Common myeloid progenitor, CD34-positive (primary cell): ENCODE measurements at regions not wholly inside any gene's neighbourhood (a gene's known extent, or its start where the extent isn't known, plus 50 kb on each side); places are given as distances from the start of the nearest gene placed in this dataset.

Source experiments
- CTCF ChIA-PET: fragments of 350-600 bp; sonication (Branson Sonifier 250); formaldehyde crosslinking; loops from one replicate; lab custom pipeline; 2021; ENCODE audit warnings: antibody characterized with exemption; lab: Charles Lee
- POLR2A ChIA-PET: fragments of 350-600 bp; sonication (Branson Sonifier 250); formaldehyde crosslinking; loops from one replicate; lab custom pipeline; 2021; ENCODE audit warnings: antibody characterized with exemption; lab: Charles Lee
- DNase-seq, 3 donors: peaks; one replicate each; pipeline versions ENCODE4 v3.0.0 to v3.0.0-alpha.2; 2013
- H3K27ac ChIP-seq, 2 experiments: 1 replicate in 1 of 2; 2 replicates in 1 of 2; pipeline ENCODE4 v1.7.0; 2013; ENCODE audit warnings: inconsistent platforms in 2 of 2, low read length in 2 of 2, mild to moderate bottlenecking in 2 of 2, low read depth in 1 of 2, moderate library complexity in 1 of 2; ENCODE audit not compliant: severe bottlenecking in 2 of 2, insufficient read depth in 1 of 2, poor library complexity in 1 of 2
- H3K27me3 ChIP-seq, 5 experiments: replicated peaks in 2 of 5; 1 replicate in 3 of 5; 2 replicates in 2 of 5; pipeline versions ENCODE4 v1.6.1 to v1.7.0; 2013; ENCODE audit warnings: low read length in 4 of 5, mild to moderate bottlenecking in 2 of 5, moderate library complexity in 2 of 5, inconsistent platforms in 1 of 5; ENCODE audit not compliant: insufficient read depth in 5 of 5, control insufficient read depth in 4 of 5
- H3K36me3 ChIP-seq, 4 experiments: 1 replicate in 2 of 4; 2 replicates in 2 of 4; pipeline versions ENCODE4 v1.6.1 to v1.7.0; 2013; ENCODE audit warnings: low read length in 3 of 4, control low read depth in 1 of 4, mild to moderate bottlenecking in 1 of 4; ENCODE audit not compliant: control insufficient read depth in 4 of 4, insufficient read depth in 4 of 4
- H3K4me1 ChIP-seq, 4 experiments: 1 replicate in 3 of 4; 2 replicates in 1 of 4; pipeline versions ENCODE4 v1.6.1 to v1.7.1; 2013; ENCODE audit warnings: low read length in 3 of 4, mild to moderate bottlenecking in 3 of 4, control low read depth in 1 of 4, inconsistent platforms in 1 of 4, moderate library complexity in 1 of 4; ENCODE audit not compliant: control insufficient read depth in 4 of 4, insufficient read depth in 4 of 4; ENCODE audit errors: control extremely low read depth in 1 of 4
- H3K4me3 ChIP-seq, 7 experiments: 1 replicate in 4 of 7; 2 replicates in 3 of 7; pipeline versions ENCODE4 v1.5.1 to v1.7.0; 2013; ENCODE audit warnings: mild to moderate bottlenecking in 7 of 7, low read length in 6 of 7, moderate library complexity in 6 of 7, inconsistent platforms in 2 of 7, low read depth in 2 of 7, control low read depth in 1 of 7; ENCODE audit not compliant: insufficient read depth in 4 of 7, control insufficient read depth in 1 of 7; ENCODE audit errors: extremely low read depth in 1 of 7
- H3K9me3 ChIP-seq, 5 experiments: 1 replicate in 4 of 5; 2 replicates in 1 of 5; pipeline versions ENCODE4 v1.6.1 to v1.7.1; 2013; ENCODE audit warnings: low read length in 4 of 5, mild to moderate bottlenecking in 2 of 5, inconsistent platforms in 1 of 5, low read depth in 1 of 5, moderate library complexity in 1 of 5; ENCODE audit not compliant: control insufficient read depth in 4 of 5, insufficient read depth in 2 of 5; ENCODE audit errors: control extremely low read depth in 1 of 5
- WGBS: methylation state at CpG from one replicate; pipeline ENCODE4 v1.1.5; 2013; ENCODE audit not compliant: insufficient coverage; 5-methylcytosine and 5-hydroxymethylcytosine counted together

GRCh38 chr6:168960551-168961263 lies 292.9 kb downstream of the THBS2 start:
- WGBS: 63% methylated on average over 7 of the region's 11 CpGs
- no peak overlapping the region for H3K27ac ChIP-seq
- no peaks in the 10 kb centered on the region for H3K36me3 ChIP-seq
- H3K9me3 ChIP-seq: peaks cover 0 to 4% (median 0%) of the 10 kb centered on the region in 5 experiments
- CTCF ChIA-PET: interaction anchor here (1.8 kb wide), 1 partner anchor 17 kb away, joined by 3 read pairs; no protein-coding TSS in a partner anchor
- DNase-seq: no peak
- POLR2A ChIA-PET: no interaction called here
- no peak overlapping the region for H3K4me3 ChIP-seq
- no peaks in the 10 kb centered on the region for H3K4me1 ChIP-seq
- H3K27me3 ChIP-seq: peaks cover 0 to 3% (median 0%) of the 10 kb centered on the region in 5 experiments

DNA sequence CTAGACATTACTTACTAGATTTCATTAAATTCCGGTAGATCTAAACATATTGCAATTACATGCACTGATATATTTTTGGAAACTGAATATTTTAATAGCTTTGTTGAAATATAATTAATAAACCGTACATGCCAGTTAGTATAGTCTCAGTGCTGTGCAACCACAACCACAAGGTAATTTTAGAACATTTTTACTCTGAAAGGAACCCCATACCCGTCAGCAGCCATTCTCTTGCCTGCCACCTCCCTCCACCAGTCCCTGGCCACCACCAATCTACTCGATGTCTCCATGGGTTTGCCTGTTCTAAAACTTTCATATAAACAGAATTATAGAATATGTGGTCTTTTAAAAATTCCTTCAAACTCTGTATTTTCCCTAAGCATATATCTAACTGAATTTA lies 293.9 kb downstream of the THBS2 start:
- ChIA-PET POLR2A (no interaction called here), CTCF (interaction anchor here (0.7 to 1.8 kb wide), 2 partner anchors 16 to 738 kb away, joined by 3 read pairs; no protein-coding TSS in a partner anchor)
- DNase-seq: no peak
- no peak overlapping the region for H3K4me3 ChIP-seq
- no peaks in the 10 kb centered on the region for H3K36me3 ChIP-seq
- no CpG with 5 or more reads among the region's 4 CpGs for WGBS
- peaks cover 0 to 3% (median 0%) of the 10 kb centered on the region in 5 experiments for H3K27me3 ChIP-seq
- no peak overlapping the region for H3K27ac ChIP-seq
- no peaks in the 10 kb centered on the region for H3K4me1 ChIP-seq
- peaks cover 0 to under 1% (median 0%) of the 10 kb centered on the region in 5 experiments for H3K9me3 ChIP-seq

DNA sequence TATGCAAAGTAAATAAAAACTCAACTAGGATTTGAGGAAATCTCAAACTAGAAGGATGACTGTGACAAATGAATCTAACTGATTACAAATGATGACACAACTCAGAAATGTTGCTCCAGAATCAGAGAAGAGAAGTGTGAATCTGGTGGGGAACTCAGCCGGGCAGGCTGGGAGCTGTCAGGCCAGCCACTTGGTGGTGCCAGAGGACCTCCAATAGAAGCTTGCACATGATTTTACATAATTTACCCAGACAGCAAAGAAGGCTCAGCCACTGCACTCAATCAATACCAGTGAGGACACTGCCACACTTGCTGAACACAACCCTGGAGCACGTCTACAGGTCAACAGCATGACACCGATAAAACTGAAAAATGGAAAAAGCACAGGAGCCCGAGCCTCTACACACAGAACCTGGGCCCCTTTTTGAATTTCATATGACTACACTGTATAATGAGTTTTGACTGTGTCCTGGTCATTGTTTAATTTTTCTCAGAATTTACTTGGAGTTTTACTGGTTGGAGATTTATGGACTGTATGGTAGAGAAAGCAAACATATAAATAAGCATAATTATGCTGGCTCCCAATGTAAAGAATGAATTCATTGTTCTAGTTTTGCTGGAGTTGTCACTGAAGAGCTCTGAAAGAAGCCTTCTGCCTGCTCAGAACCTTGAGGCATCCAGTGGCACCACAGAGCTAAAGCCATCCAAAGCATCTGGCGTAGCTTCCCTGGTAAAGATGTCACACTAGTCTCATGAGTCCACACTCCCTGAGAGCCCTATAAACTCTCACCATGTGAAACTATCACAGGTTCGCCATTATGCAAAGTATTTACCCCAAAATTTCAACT lies 296.5 kb downstream of the THBS2 start:
- Histone ChIP-seq H3K36me3 (no peaks in the 10 kb centered on the region), H3K9me3 (no peaks in the 10 kb centered on the region), H3K4me3 (no peak overlapping the region), H3K27ac (no peak overlapping the region), H3K4me1 (no peaks in the 10 kb centered on the region), H3K27me3 (peaks cover 0 to 3% (median 0%) of the 10 kb centered on the region in 5 experiments)
- 72% methylated on average over 3 of the region's 6 CpGs for WGBS
- POLR2A ChIA-PET: no interaction called here
- DNase-seq: peak; percentile 50 to 73 (median 69)
- CTCF ChIA-PET: interaction anchor here (1.0 to 2.4 kb wide), 9 partner anchors 9 to 1573 kb away, joined by 3 to 10 read pairs (median 5); no protein-coding TSS in a partner anchor

DNA sequence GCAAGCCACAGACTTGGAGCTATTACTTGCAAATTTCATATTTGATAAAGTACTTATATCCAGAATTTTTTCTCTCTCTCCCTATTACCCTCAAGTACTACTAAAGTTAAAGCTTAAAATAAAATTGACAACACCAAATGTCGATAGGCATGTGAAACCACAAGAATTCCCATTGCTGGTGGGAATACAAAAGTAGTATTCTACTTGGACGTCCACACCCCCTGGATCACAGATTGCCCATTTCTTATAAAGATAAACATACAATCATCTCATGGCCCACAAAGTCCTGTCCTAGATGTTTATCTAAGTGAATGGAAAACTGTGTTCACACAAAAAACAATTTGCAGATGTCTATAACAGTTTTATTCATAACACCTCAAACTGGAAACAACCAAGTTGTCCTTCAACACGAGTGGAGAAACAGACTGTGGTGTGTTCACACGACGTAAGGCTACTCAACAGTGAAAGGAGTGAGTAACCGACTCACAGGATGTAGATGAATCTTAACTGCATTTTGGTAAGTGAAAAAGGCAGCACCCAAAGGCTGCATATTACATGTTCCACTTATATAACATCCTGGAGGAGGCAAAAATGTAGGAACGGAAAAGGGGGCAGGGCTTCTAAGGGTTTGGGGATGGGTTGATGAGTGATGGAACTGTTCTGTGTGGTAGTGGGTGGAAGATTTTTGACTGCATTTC lies 297.4 kb downstream of the THBS2 start:
- ChIA-PET CTCF (interaction anchor here (1.0 to 2.4 kb wide), 7 partner anchors 8 to 1574 kb away, joined by 3 to 10 read pairs (median 5); no protein-coding TSS in a partner anchor), POLR2A (no interaction called here)
- Histone ChIP-seq H3K4me1 (no peaks in the 10 kb centered on the region), H3K9me3 (no peaks in the 10 kb centered on the region), H3K4me3 (no peak overlapping the region), H3K27ac (no peak overlapping the region), H3K36me3 (no peaks in the 10 kb centered on the region), H3K27me3 (peaks cover 0 to 3% (median 0%) of the 10 kb centered on the region in 5 experiments)
- no peak for DNase-seq
- 86% methylated on average over 1 of the region's 7 CpGs for WGBS

DNA sequence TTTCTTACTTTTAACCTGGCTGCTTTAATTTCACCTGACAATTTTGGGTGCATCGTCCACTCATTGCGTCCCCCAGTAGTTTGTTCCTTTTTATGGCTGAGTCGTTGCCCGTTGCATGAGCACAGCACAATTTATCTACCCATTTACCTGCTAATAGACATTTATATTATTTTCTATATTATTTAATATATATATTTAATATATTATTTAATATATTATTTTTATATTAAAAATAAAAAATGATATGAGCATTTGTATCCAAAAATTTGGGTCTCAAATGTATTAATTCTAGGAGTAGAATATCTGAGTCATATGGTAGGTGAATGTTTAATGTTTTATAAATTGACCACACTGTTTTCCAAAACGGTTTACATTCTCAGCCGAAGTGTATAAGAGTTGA lies 300.2 kb downstream of the THBS2 start:
- Histone ChIP-seq H3K27me3 (peaks cover 0 to 3% (median 0%) of the 10 kb centered on the region in 5 experiments), H3K36me3 (no peaks in the 10 kb centered on the region), H3K4me3 (no peak overlapping the region), H3K9me3 (no peaks in the 10 kb centered on the region), H3K4me1 (peaks cover 0 to 2% (median 0%) of the 10 kb centered on the region in 4 experiments), H3K27ac (no peak overlapping the region)
- no peak for DNase-seq
- ChIA-PET CTCF (no interaction called here), POLR2A (no interaction called here)
- WGBS: 100% methylated on average over 2 of the region's 6 CpGs

DNA sequence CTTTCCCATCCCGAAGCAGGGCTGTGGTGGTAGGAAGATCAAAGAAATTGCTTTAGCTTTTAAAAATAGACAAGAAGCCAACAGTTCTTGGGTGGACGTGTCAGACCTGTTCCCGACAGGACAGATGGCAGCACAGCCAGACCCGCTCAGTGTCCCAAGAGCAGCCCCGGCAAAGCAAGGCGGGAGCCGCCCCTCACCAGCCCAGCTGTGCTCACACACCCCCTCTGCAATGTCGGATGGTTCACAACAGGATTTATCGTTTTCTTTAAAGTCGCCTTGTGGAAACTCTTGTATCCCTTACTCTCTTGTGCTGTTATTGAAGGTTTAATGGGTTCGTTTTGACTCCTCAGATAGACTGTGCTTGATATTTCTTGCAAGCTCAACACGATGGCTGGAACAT lies 302.4 kb downstream of the THBS2 start:
- Histone ChIP-seq H3K4me1 (peaks cover 0 to 2% (median 0%) of the 10 kb centered on the region in 4 experiments), H3K36me3 (no peaks in the 10 kb centered on the region), H3K27ac (no peak overlapping the region), H3K4me3 (no peak overlapping the region), H3K27me3 (no peaks in the 10 kb centered on the region), H3K9me3 (no peaks in the 10 kb centered on the region)
- WGBS: 97% methylated on average over 9 of the region's 12 CpGs
- POLR2A ChIA-PET: no interaction called here
- no peak for DNase-seq
- CTCF ChIA-PET: interaction anchor here (1.8 kb wide), 1 partner anchor 8 kb away, joined by 5 read pairs; no protein-coding TSS in a partner anchor
